ENCODE measurements at regions not wholly inside any gene's neighbourhood (a gene's known extent, or its start where the extent isn't known, plus 50 kb on each side); places are given as distances from the start of the nearest gene placed in this dataset.

DNA sequence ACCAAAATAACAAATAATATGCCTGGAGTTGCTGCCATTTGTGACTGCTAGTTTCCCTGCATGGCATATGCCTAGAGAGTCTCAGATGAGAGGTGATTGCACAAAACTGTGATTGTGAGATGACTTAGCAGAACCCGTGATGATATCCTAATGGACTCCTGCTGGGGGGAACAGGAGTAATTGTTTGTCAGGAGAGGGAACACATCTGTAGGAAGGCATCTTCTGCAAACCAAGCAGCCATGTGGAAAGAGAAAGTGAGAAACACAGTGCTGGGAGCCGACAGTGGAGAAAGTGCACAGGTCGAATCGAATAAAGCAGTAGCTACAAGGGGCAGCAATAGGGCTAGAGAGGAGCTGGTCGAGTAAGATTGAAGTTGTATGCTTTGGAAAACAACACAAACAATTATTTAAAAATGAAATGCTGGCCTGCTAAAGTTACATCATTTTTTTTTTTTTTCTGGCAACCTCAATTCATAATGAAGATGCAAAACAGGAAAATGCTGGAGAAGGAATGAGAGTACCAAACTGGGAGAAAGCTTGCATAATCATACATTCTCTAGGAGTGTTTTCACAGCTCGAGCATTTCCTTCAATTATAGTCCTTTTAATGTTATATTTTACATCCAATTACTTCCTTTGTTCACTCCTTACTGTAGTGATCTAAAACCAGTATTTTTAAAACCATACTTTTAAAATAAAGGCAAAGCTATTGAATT is 494.2 kb upstream of the AGTR1 start:
- no peaks in the 10 kb centered on the region for H3K9me3 ChIP-seq
- intact Hi-C loops (cut with DNase I; ENCODE audit: low total_unique reads): no loop called here
- no peak overlapping the region for H3K27ac ChIP-seq
- no peak overlapping the region for H3K4me3 ChIP-seq
- no peak for DNase-seq (ENCODE audit: low spot score in 2 of 2)
- no peaks in the 10 kb centered on the region for H3K4me1 ChIP-seq
- no peaks in the 10 kb centered on the region for H3K27me3 ChIP-seq
- TF ChIP-seq POLR2A (IDR thresholded peaks at IDR 0.05) (no peak), POLR2AphosphoS5 (IDR thresholded peaks at IDR 0.05) (no peak)
- TF ChIP-seq, protein P1, sequence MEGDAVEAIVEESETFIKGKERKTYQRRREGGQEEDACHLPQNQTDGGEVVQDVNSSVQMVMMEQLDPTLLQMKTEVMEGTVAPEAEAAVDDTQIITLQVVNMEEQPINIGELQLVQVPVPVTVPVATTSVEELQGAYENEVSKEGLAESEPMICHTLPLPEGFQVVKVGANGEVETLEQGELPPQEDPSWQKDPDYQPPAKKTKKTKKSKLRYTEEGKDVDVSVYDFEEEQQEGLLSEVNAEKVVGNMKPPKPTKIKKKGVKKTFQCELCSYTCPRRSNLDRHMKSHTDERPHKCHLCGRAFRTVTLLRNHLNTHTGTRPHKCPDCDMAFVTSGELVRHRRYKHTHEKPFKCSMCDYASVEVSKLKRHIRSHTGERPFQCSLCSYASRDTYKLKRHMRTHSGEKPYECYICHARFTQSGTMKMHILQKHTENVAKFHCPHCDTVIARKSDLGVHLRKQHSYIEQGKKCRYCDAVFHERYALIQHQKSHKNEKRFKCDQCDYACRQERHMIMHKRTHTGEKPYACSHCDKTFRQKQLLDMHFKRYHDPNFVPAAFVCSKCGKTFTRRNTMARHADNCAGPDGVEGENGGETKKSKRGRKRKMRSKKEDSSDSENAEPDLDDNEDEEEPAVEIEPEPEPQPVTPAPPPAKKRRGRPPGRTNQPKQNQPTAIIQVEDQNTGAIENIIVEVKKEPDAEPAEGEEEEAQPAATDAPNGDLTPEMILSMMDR (IDR thresholded peaks at IDR 0.05): no peak
- no peaks in the 10 kb centered on the region for H3K36me3 ChIP-seq

DNA sequence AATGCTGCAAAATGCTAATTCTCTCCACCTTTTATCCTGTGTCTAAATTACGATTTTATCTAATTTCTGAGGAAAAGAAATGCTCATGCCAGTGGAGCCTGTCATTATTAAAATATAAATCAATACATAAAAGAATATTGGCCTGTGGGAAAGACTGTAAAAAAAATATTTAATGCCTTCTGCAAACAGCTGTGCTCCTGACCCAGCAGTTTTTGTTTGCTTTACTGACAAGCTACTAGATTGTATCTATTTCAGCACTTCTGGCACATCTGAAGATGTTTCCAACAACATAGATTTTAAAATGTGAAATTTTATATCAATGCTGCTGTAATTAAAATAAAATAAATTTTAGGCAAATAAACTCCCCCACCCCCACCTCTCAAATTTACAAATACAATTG is 493.6 kb upstream of the AGTR1 start:
- intact Hi-C loops (cut with DNase I; ENCODE audit: low total_unique reads): no loop called here
- no peak for DNase-seq (ENCODE audit: low spot score in 2 of 2)
- H3K36me3 ChIP-seq: no peaks in the 10 kb centered on the region
- no peak for TF ChIP-seq POLR2A (IDR thresholded peaks at IDR 0.05)
- TF ChIP-seq, protein P1 (IDR thresholded peaks at IDR 0.05): no peak
- no peak for TF ChIP-seq POLR2AphosphoS5 (IDR thresholded peaks at IDR 0.05)
- H3K27ac ChIP-seq: no peak overlapping the region
- no peak overlapping the region for H3K4me3 ChIP-seq
- H3K9me3 ChIP-seq: no peaks in the 10 kb centered on the region
- no peaks in the 10 kb centered on the region for H3K27me3 ChIP-seq
- H3K4me1 ChIP-seq: no peaks in the 10 kb centered on the region

DNA sequence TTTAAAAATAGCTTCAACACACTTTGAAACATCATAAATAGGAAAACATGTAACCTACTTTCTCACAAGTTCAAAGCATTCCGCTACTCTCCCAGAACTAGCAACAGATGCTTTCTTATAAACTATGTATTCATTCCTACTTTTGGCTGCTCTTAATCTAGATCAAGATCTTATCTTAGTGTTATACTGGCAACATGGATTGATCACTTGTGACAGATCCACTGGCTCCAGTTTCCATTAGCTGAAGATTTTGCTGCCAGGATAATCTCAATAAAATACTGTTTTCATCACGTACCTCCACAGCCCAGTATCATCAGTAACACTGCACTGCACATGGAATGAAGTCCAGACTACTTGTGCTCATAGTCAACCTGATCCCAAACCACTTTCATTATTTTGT is 491.7 kb upstream of the AGTR1 start:
- intact Hi-C loops (cut with DNase I; ENCODE audit: low total_unique reads): no loop called here
- H3K27ac ChIP-seq: no peak overlapping the region
- H3K4me1 ChIP-seq: no peaks in the 10 kb centered on the region
- no peaks in the 10 kb centered on the region for H3K27me3 ChIP-seq
- no peak overlapping the region for H3K4me3 ChIP-seq
- TF ChIP-seq POLR2AphosphoS5 (IDR thresholded peaks at IDR 0.05) (no peak), POLR2A (IDR thresholded peaks at IDR 0.05) (no peak)
- TF ChIP-seq, protein P1 (IDR thresholded peaks at IDR 0.05): no peak
- no peaks in the 10 kb centered on the region for H3K36me3 ChIP-seq
- no peak for DNase-seq (ENCODE audit: low spot score in 2 of 2)
- no peaks in the 10 kb centered on the region for H3K9me3 ChIP-seq

DNA sequence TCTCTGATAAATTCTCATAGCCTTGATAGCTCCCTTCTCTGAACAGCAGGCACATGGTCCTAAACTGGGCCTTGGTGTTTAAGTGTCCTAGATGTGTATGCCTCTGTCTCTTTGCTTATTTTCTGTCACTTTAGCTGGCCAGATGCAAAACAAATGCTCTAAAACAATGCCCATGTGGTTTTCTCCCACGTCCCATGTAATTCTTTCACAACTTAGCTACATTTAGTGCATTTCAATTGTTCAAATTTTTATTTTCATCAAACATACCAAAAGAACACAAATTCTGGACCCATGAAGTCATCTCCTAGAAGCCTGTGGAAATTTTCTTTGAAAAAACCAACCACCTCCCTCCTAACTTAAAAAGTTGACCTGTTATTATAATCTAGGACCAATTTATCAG is 491.3 kb upstream of the AGTR1 start:
- intact Hi-C loops (cut with DNase I; ENCODE audit: low total_unique reads): no loop called here
- no peak overlapping the region for H3K4me3 ChIP-seq
- H3K9me3 ChIP-seq: no peaks in the 10 kb centered on the region
- TF ChIP-seq, protein P1 (IDR thresholded peaks at IDR 0.05): no peak
- TF ChIP-seq POLR2AphosphoS5 (IDR thresholded peaks at IDR 0.05) (no peak), POLR2A (IDR thresholded peaks at IDR 0.05) (no peak)
- no peak for DNase-seq (ENCODE audit: low spot score in 2 of 2)
- no peaks in the 10 kb centered on the region for H3K27me3 ChIP-seq
- H3K4me1 ChIP-seq: no peaks in the 10 kb centered on the region
- H3K27ac ChIP-seq: no peak overlapping the region
- H3K36me3 ChIP-seq: no peaks in the 10 kb centered on the region

DNA sequence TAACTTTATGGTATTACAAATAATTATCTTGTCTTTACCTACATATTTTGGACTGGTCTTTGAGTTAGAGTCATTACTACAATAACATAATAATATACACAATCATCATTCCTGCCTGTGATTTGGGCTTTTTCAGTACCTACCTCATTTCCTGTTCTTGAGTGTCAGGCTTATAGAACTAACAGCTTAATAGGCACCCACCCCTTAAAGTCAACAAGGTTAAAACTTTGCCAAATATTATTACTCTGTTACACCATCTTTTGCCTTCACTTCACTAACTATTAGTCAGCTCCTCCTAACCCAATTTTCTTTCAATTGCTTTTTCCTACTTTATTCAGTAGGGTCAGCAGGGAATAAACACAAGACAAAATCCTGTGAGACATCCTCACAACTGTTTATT is 488.7 kb upstream of the AGTR1 start:
- Histone ChIP-seq H3K4me1 (no peaks in the 10 kb centered on the region), H3K36me3 (no peaks in the 10 kb centered on the region), H3K27ac (no peak overlapping the region), H3K9me3 (no peaks in the 10 kb centered on the region), H3K4me3 (no peak overlapping the region), H3K27me3 (no peaks in the 10 kb centered on the region)
- DNase-seq (ENCODE audit: low spot score in 2 of 2): no peak
- TF ChIP-seq, protein P1 (IDR thresholded peaks at IDR 0.05): no peak
- TF ChIP-seq POLR2A (IDR thresholded peaks at IDR 0.05) (no peak), POLR2AphosphoS5 (IDR thresholded peaks at IDR 0.05) (no peak)
- intact Hi-C loops (cut with DNase I; ENCODE audit: low total_unique reads): no loop called here

Measured in breast epithelium (tissue), 4 donors.